ENCODE measurements at regions not wholly inside any gene's neighbourhood (a gene's known extent, or its start where the extent isn't known, plus 50 kb on each side); places are given as distances from the start of the nearest gene placed in this dataset.

- TF ChIP-seq POLR2A (IDR thresholded peaks at IDR 0.05) (no peak), CTCF (IDR thresholded peaks at IDR 0.05) (no peak)
Measured at GRCh38 chr4:85113706-85114105, 147.2 kb upstream of the WDFY3 start.

Data from right lobe of liver (tissue), 4 donors.